DOHH2 (cell line): ENCODE measurements at regions not wholly inside any gene's neighbourhood (a gene's known extent, or its start where the extent isn't known, plus 50 kb on each side); places are given as distances from the start of the nearest gene placed in this dataset.

Experiments used
- CTCF ChIP-seq: fragments of 200-600 bp; sonication (generic); IDR thresholded peaks from one replicate; pipeline ENCODE4 v1.5.1; 2014; ENCODE audit warnings: antibody characterized with exemption, mild to moderate bottlenecking, low read depth, low read length; ENCODE audit not compliant: poor library complexity, severe bottlenecking
- EZH2phosphoT487 ChIP-seq: fragments of 200-600 bp; sonication (generic); IDR thresholded peaks from 2 replicates; pipeline ENCODE4 v1.6.1; 2017; ENCODE audit warnings: borderline replicate concordance, mild to moderate bottlenecking, antibody characterized with exemption, low read length, moderate library complexity, mixed read lengths

GRCh38 chr14:41047763-41048162, 558.9 kb upstream of the LRFN5 start:
- TF ChIP-seq CTCF (no peak), EZH2phosphoT487 (no peak)
